ENCODE measurements at regions not wholly inside any gene's neighbourhood (a gene's known extent, or its start where the extent isn't known, plus 50 kb on each side); places are given as distances from the start of the nearest gene placed in this dataset.

- H2AFZ ChIP-seq (ENCODE audit: low read length, unreplicated experiment), result no peak overlapping the region
- H3K27ac ChIP-seq (ENCODE audit: low read depth, low read length), result no peak overlapping the region
- H3K36me3 ChIP-seq (ENCODE audit: insufficient read depth, low read length), result no peaks in the 10 kb centered on the region
- no peaks in the 10 kb centered on the region for H3K79me2 ChIP-seq (ENCODE audit: control insufficient read depth, insufficient read depth, low read length, unreplicated experiment)
- no peak overlapping the region for H3K4me3 ChIP-seq (ENCODE audit: low read depth, low read length)
- H3K27me3 ChIP-seq (ENCODE audit: insufficient read depth, low read length), result peaks cover 6% of the 10 kb centered on the region; the same call in 1 of the 2 replicates
- no peaks in the 10 kb centered on the region for H3K4me1 ChIP-seq (ENCODE audit: control insufficient read depth, insufficient read depth, low read length, unreplicated experiment)
Measured at GRCh38 chr1:87508247-87508787, 179.6 kb downstream of the LMO4 start.

GRCh38 chr1:87510540-87510939 lies 181.9 kb downstream of the LMO4 start:
- no peak overlapping the region for H3K27ac ChIP-seq (ENCODE audit: low read depth, low read length)
- no peaks in the 10 kb centered on the region for H3K4me1 ChIP-seq (ENCODE audit: control insufficient read depth, insufficient read depth, low read length, unreplicated experiment)
- H2AFZ ChIP-seq (ENCODE audit: low read length, unreplicated experiment), result no peak overlapping the region

GRCh38 chr1:87511449-87511848 lies 182.8 kb downstream of the LMO4 start:
- peaks cover 6% of the 10 kb centered on the region; the same call in 1 of the 2 replicates for H3K27me3 ChIP-seq (ENCODE audit: insufficient read depth, low read length)
- no peak overlapping the region for H3K4me3 ChIP-seq (ENCODE audit: low read depth, low read length)
- no peaks in the 10 kb centered on the region for H3K4me1 ChIP-seq (ENCODE audit: control insufficient read depth, insufficient read depth, low read length, unreplicated experiment)
- H3K27ac ChIP-seq (ENCODE audit: low read depth, low read length), result no peak overlapping the region
- no peaks in the 10 kb centered on the region for H3K79me2 ChIP-seq (ENCODE audit: control insufficient read depth, insufficient read depth, low read length, unreplicated experiment)
- no peak overlapping the region for H2AFZ ChIP-seq (ENCODE audit: low read length, unreplicated experiment)
- no peaks in the 10 kb centered on the region for H3K36me3 ChIP-seq (ENCODE audit: insufficient read depth, low read length)

More at GRCh38 chr1:87510540-87510939, 181.9 kb downstream of the LMO4 start:
- H3K4me3 ChIP-seq (ENCODE audit: low read depth, low read length), result no peak overlapping the region
- no peaks in the 10 kb centered on the region for H3K36me3 ChIP-seq (ENCODE audit: insufficient read depth, low read length)
- no peaks in the 10 kb centered on the region for H3K79me2 ChIP-seq (ENCODE audit: control insufficient read depth, insufficient read depth, low read length, unreplicated experiment)
- peaks cover 6% of the 10 kb centered on the region; the same call in 1 of the 2 replicates for H3K27me3 ChIP-seq (ENCODE audit: insufficient read depth, low read length)

GRCh38 chr1:87512431-87512830 lies 183.8 kb downstream of the LMO4 start:
- Histone ChIP-seq H3K27me3 (ENCODE audit: insufficient read depth, low read length) (peaks cover 6% of the 10 kb centered on the region; the same call in 1 of the 2 replicates), H3K4me1 (ENCODE audit: control insufficient read depth, insufficient read depth, low read length, unreplicated experiment) (no peaks in the 10 kb centered on the region), H3K79me2 (ENCODE audit: control insufficient read depth, insufficient read depth, low read length, unreplicated experiment) (no peaks in the 10 kb centered on the region), H3K36me3 (ENCODE audit: insufficient read depth, low read length) (no peaks in the 10 kb centered on the region), H3K27ac (ENCODE audit: low read depth, low read length) (no peak overlapping the region), H3K4me3 (ENCODE audit: low read depth, low read length) (no peak overlapping the region), H2AFZ (ENCODE audit: low read length, unreplicated experiment) (no peak overlapping the region)

- no peak overlapping the region for H3K4me3 ChIP-seq (ENCODE audit: low read depth, low read length)
- H2AFZ ChIP-seq (ENCODE audit: low read length, unreplicated experiment), result no peak overlapping the region
- no peaks in the 10 kb centered on the region for H3K79me2 ChIP-seq (ENCODE audit: control insufficient read depth, insufficient read depth, low read length, unreplicated experiment)
- peaks cover 6% of the 10 kb centered on the region; the same call in 1 of the 2 replicates for H3K27me3 ChIP-seq (ENCODE audit: insufficient read depth, low read length)
- no peak overlapping the region for H3K27ac ChIP-seq (ENCODE audit: low read depth, low read length)
- H3K36me3 ChIP-seq (ENCODE audit: insufficient read depth, low read length), result no peaks in the 10 kb centered on the region
- H3K4me1 ChIP-seq (ENCODE audit: control insufficient read depth, insufficient read depth, low read length, unreplicated experiment), result no peaks in the 10 kb centered on the region
Measured at GRCh38 chr1:87513255-87513654, 184.6 kb downstream of the LMO4 start.

GRCh38 chr1:87513966-87514660 lies 185.4 kb downstream of the LMO4 start:
- no peaks in the 10 kb centered on the region for H3K79me2 ChIP-seq (ENCODE audit: control insufficient read depth, insufficient read depth, low read length, unreplicated experiment)
- no peak overlapping the region for H3K4me3 ChIP-seq (ENCODE audit: low read depth, low read length)
- no peak overlapping the region for H2AFZ ChIP-seq (ENCODE audit: low read length, unreplicated experiment)
- H3K27ac ChIP-seq (ENCODE audit: low read depth, low read length), result no peak overlapping the region
- H3K27me3 ChIP-seq (ENCODE audit: insufficient read depth, low read length), result peaks cover 10% of the 10 kb centered on the region; the same call in 1 of the 2 replicates
- H3K36me3 ChIP-seq (ENCODE audit: insufficient read depth, low read length), result no peaks in the 10 kb centered on the region
- no peaks in the 10 kb centered on the region for H3K4me1 ChIP-seq (ENCODE audit: control insufficient read depth, insufficient read depth, low read length, unreplicated experiment)

- H3K36me3 ChIP-seq (ENCODE audit: insufficient read depth, low read length), result no peaks in the 10 kb centered on the region
Measured at GRCh38 chr1:87515781-87516180, 187.1 kb downstream of the LMO4 start.

GRCh38 chr1:87518794-87519193 lies 190.1 kb downstream of the LMO4 start:
- peaks cover 9% of the 10 kb centered on the region; the same call in 1 of the 2 replicates for H3K27me3 ChIP-seq (ENCODE audit: insufficient read depth, low read length)
- H3K4me3 ChIP-seq (ENCODE audit: low read depth, low read length), result no peak overlapping the region
- H3K36me3 ChIP-seq (ENCODE audit: insufficient read depth, low read length), result no peaks in the 10 kb centered on the region
- no peak overlapping the region for H3K27ac ChIP-seq (ENCODE audit: low read depth, low read length)
- no peaks in the 10 kb centered on the region for H3K79me2 ChIP-seq (ENCODE audit: control insufficient read depth, insufficient read depth, low read length, unreplicated experiment)
- no peak overlapping the region for H2AFZ ChIP-seq (ENCODE audit: low read length, unreplicated experiment)
- no peaks in the 10 kb centered on the region for H3K4me1 ChIP-seq (ENCODE audit: control insufficient read depth, insufficient read depth, low read length, unreplicated experiment)

More at GRCh38 chr1:87515781-87516180, 187.1 kb downstream of the LMO4 start:
- peaks cover 10% of the 10 kb centered on the region; the same call in 1 of the 2 replicates for H3K27me3 ChIP-seq (ENCODE audit: insufficient read depth, low read length)
- no peak overlapping the region for H3K27ac ChIP-seq (ENCODE audit: low read depth, low read length)
- H2AFZ ChIP-seq (ENCODE audit: low read length, unreplicated experiment), result no peak overlapping the region
- no peaks in the 10 kb centered on the region for H3K79me2 ChIP-seq (ENCODE audit: control insufficient read depth, insufficient read depth, low read length, unreplicated experiment)
- H3K4me3 ChIP-seq (ENCODE audit: low read depth, low read length), result no peak overlapping the region
- H3K4me1 ChIP-seq (ENCODE audit: control insufficient read depth, insufficient read depth, low read length, unreplicated experiment), result no peaks in the 10 kb centered on the region

- no peak overlapping the region for H3K27ac ChIP-seq (ENCODE audit: low read depth, low read length)
- H3K36me3 ChIP-seq (ENCODE audit: insufficient read depth, low read length), result no peaks in the 10 kb centered on the region
- H3K79me2 ChIP-seq (ENCODE audit: control insufficient read depth, insufficient read depth, low read length, unreplicated experiment), result no peaks in the 10 kb centered on the region
- H2AFZ ChIP-seq (ENCODE audit: low read length, unreplicated experiment), result no peak overlapping the region
- no peaks in the 10 kb centered on the region for H3K4me1 ChIP-seq (ENCODE audit: control insufficient read depth, insufficient read depth, low read length, unreplicated experiment)
- no peak overlapping the region for H3K4me3 ChIP-seq (ENCODE audit: low read depth, low read length)
- peaks cover 13% of the 10 kb centered on the region; the same call in 1 of the 2 replicates for H3K27me3 ChIP-seq (ENCODE audit: insufficient read depth, low read length)
Measured at GRCh38 chr1:87521452-87521851, 192.8 kb downstream of the LMO4 start.

GRCh38 chr1:87523466-87523865 lies 194.8 kb downstream of the LMO4 start:
- H3K4me3 ChIP-seq (ENCODE audit: low read depth, low read length), result no peak overlapping the region
- H3K4me1 ChIP-seq (ENCODE audit: control insufficient read depth, insufficient read depth, low read length, unreplicated experiment), result no peaks in the 10 kb centered on the region
- H3K27ac ChIP-seq (ENCODE audit: low read depth, low read length), result no peak overlapping the region
- no peak overlapping the region for H2AFZ ChIP-seq (ENCODE audit: low read length, unreplicated experiment)
- H3K79me2 ChIP-seq (ENCODE audit: control insufficient read depth, insufficient read depth, low read length, unreplicated experiment), result no peaks in the 10 kb centered on the region
- peaks cover 13% of the 10 kb centered on the region; the same call in 1 of the 2 replicates for H3K27me3 ChIP-seq (ENCODE audit: insufficient read depth, low read length)
- H3K36me3 ChIP-seq (ENCODE audit: insufficient read depth, low read length), result no peaks in the 10 kb centered on the region
